Uterus (tissue), 2 donors: ENCODE measurements at regions not wholly inside any gene's neighbourhood (a gene's known extent, or its start where the extent isn't known, plus 50 kb on each side); places are given as distances from the start of the nearest gene placed in this dataset.

Experiments
- POLR2A ChIP-seq, 2 donors: fragments of 450-650 bp; IDR thresholded peaks; one replicate each; pipeline ENCODE4 v1.6.1; 2016; ENCODE audit warnings: antibody characterized with exemption in 2 of 2, mild to moderate bottlenecking in 1 of 2, moderate library complexity in 1 of 2
- TF ChIP-seq, protein P1 (sequence below), 4 experiments: fragments of 200-600 bp in 2 of 4; fragments of 450-650 bp in 2 of 4; sonication (generic) in 2 of 4; IDR thresholded peaks; one replicate each; pipeline ENCODE4 v1.5.1; 2016 to 2019; ENCODE audit warnings: antibody characterized with exemption in 4 of 4, mild to moderate bottlenecking in 2 of 4, moderate library complexity in 1 of 4

DNA sequence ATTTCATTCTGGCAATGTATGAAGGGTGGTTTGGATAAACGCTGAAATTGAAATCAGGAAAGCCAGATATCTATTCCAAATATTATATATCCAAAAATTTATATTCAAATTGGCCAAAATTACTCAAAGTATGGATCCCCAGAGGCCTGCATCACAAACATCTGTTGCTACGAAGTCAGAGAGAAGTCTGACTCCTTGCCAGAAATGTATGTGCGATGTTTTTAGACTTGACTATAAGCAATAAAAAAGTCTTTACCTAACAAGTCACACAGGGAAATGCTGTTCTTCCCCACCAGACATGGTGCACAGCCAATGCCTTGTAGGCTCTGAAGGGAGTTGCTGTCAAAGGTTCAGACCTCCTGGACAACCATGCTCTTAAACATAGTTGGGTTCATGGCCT lies 533.1 kb downstream of the OTOL1 start:
- TF ChIP-seq, protein P1, sequence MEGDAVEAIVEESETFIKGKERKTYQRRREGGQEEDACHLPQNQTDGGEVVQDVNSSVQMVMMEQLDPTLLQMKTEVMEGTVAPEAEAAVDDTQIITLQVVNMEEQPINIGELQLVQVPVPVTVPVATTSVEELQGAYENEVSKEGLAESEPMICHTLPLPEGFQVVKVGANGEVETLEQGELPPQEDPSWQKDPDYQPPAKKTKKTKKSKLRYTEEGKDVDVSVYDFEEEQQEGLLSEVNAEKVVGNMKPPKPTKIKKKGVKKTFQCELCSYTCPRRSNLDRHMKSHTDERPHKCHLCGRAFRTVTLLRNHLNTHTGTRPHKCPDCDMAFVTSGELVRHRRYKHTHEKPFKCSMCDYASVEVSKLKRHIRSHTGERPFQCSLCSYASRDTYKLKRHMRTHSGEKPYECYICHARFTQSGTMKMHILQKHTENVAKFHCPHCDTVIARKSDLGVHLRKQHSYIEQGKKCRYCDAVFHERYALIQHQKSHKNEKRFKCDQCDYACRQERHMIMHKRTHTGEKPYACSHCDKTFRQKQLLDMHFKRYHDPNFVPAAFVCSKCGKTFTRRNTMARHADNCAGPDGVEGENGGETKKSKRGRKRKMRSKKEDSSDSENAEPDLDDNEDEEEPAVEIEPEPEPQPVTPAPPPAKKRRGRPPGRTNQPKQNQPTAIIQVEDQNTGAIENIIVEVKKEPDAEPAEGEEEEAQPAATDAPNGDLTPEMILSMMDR (IDR thresholded peaks at IDR 0.05), result no peak
- no peak for TF ChIP-seq POLR2A (IDR thresholded peaks at IDR 0.05)
